ENCODE measurements at regions not wholly inside any gene's neighbourhood (a gene's known extent, or its start where the extent isn't known, plus 50 kb on each side); places are given as distances from the start of the nearest gene placed in this dataset.
A peak's percentile ranks its signal among the peaks of the same experiment; 100 is the strongest.

GRCh38 chr1:98459486-98459870, 202.0 kb upstream of the SNX7 start:
- Histone ChIP-seq H3K27me3 (replicated peaks in 1 of 2; ENCODE audit: control insufficient read depth in 2 of 2, insufficient read depth in 2 of 2, low read length in 1 of 2) (no peaks in the 10 kb centered on the region), H3K36me3 (ENCODE audit: control insufficient read depth in 2 of 2, insufficient read depth in 2 of 2, low read length in 1 of 2) (no peaks in the 10 kb centered on the region), H3K4me3 (no peak overlapping the region), H4K20me1 (ENCODE audit: control insufficient read depth, insufficient read depth) (no peaks in the 10 kb centered on the region; the same call in 1 of the 2 replicates), H3K9ac (ENCODE audit: control insufficient read depth, insufficient read depth, low read length) (no peak overlapping the region), H2AFZ (ENCODE audit: control insufficient read depth, low read depth, low read length) (no peak overlapping the region), H3K4me2 (ENCODE audit: control insufficient read depth, insufficient read depth) (no peak overlapping the region), H3K9me3 (replicated peaks; ENCODE audit: control insufficient read depth, insufficient read depth, low read length) (no peaks in the 10 kb centered on the region), H3K79me2 (ENCODE audit: control insufficient read depth, insufficient read depth, low read length) (no peaks in the 10 kb centered on the region), H3K27ac (ENCODE audit: control insufficient read depth, insufficient read depth) (no peak overlapping the region), H3K4me1 (ENCODE audit: control insufficient read depth, insufficient read depth, low read length) (no peaks in the 10 kb centered on the region)
- intact Hi-C loops (cut with micrococcal nuclease; ENCODE audit: unreplicated experiment) (no loop called here), in situ Hi-C loops (cut with MboI) (no loop called here)
- ChIA-PET RAD21 (ENCODE audit: unreplicated experiment) (interaction anchor here (1.3 kb wide), 1 partner anchor 9 kb away, joined by 4 read pairs; no protein-coding TSS in a partner anchor), SMC1A (ENCODE audit: uncharacterized antibody, unreplicated experiment) (no interaction called here), CTCF (interaction anchor here (1.8 kb wide), 1 partner anchor 9 kb away, joined by 12 read pairs; no protein-coding TSS in a partner anchor), POLR2A (no interaction called here)
- FAIRE-seq, result no peak
- ATAC-seq, result no peak
- no TSS peak for BruUV-seq (replicated peaks)
- WGBS (ENCODE audit: insufficient coverage, insufficient replicate concordance, low lambda C conversion rate, missing lambda C conversion rate), result 60% methylated on average over 2 of the region's 2 CpGs
- TF ChIP-seq EP300 (IDR thresholded peaks at IDR 0.05; ENCODE audit: borderline replicate concordance in 1 of 2, control insufficient read depth in 1 of 2, low read depth in 2 of 2, low read length in 2 of 2) (no peak), RB1 (IDR thresholded peaks at IDR 0.05; ENCODE audit: borderline replicate concordance) (no peak)
- DNase-seq (ENCODE audit: low read depth, low spot score), result no peak

GRCh38 chr1:98458511-98459485, 202.7 kb upstream of the SNX7 start:
- FAIRE-seq (no peak), DNase-seq (ENCODE audit: low read depth, low spot score) (no peak), ATAC-seq (no peak)
- H3K4me2 ChIP-seq (ENCODE audit: control insufficient read depth, insufficient read depth), result no peak overlapping the region
- no peak overlapping the region for H3K27ac ChIP-seq (ENCODE audit: control insufficient read depth, insufficient read depth)
- no peaks in the 10 kb centered on the region for H3K79me2 ChIP-seq (ENCODE audit: control insufficient read depth, insufficient read depth, low read length)
- ChIA-PET CTCF (interaction anchor here (1.8 kb wide), 1 partner anchor 9 kb away, joined by 12 read pairs; no protein-coding TSS in a partner anchor), POLR2A (no interaction called here), RAD21 (ENCODE audit: unreplicated experiment) (interaction anchor here (1.3 kb wide), 1 partner anchor 10 kb away, joined by 4 read pairs; no protein-coding TSS in a partner anchor), SMC1A (ENCODE audit: uncharacterized antibody, unreplicated experiment) (no interaction called here)
- no peaks in the 10 kb centered on the region for H3K9me3 ChIP-seq (replicated peaks; ENCODE audit: control insufficient read depth, insufficient read depth, low read length)
- H2AFZ ChIP-seq (ENCODE audit: control insufficient read depth, low read depth, low read length), result no peak overlapping the region
- WGBS (ENCODE audit: insufficient coverage, insufficient replicate concordance, low lambda C conversion rate, missing lambda C conversion rate), result 57% methylated on average over 8 of the region's 8 CpGs
- intact Hi-C loops (cut with micrococcal nuclease; ENCODE audit: unreplicated experiment), result no loop called here
- H4K20me1 ChIP-seq (ENCODE audit: control insufficient read depth, insufficient read depth), result no peaks in the 10 kb centered on the region; the same call in 1 of the 2 replicates
- in situ Hi-C loops (cut with MboI), result no loop called here
- no peaks in the 10 kb centered on the region for H3K4me1 ChIP-seq (ENCODE audit: control insufficient read depth, insufficient read depth, low read length)
- no peaks in the 10 kb centered on the region for H3K27me3 ChIP-seq (replicated peaks in 1 of 2; ENCODE audit: control insufficient read depth in 2 of 2, insufficient read depth in 2 of 2, low read length in 1 of 2)
- H3K9ac ChIP-seq (ENCODE audit: control insufficient read depth, insufficient read depth, low read length), result no peak overlapping the region
- H3K4me3 ChIP-seq, result no peak overlapping the region
- no TSS peak for BruUV-seq (replicated peaks)
- H3K36me3 ChIP-seq (ENCODE audit: control insufficient read depth in 2 of 2, insufficient read depth in 2 of 2, low read length in 1 of 2), result no peaks in the 10 kb centered on the region
- TF ChIP-seq PBX3 (IDR thresholded peaks at IDR 0.05; ENCODE audit: insufficient replicate concordance, low read depth, low read length) (peak; percentile 59), CREB1 (IDR thresholded peaks at IDR 0.05; ENCODE audit: low read depth) (no peak), RELA (IDR thresholded peaks at IDR 0.05; ENCODE audit: borderline replicate concordance, partially characterized antibody) (no peak), ZNF24 (IDR thresholded peaks at IDR 0.05) (peak; percentile 79), BACH1 (IDR thresholded peaks at IDR 0.05; ENCODE audit: borderline replicate concordance) (no peak), CTCF (IDR thresholded peaks at IDR 0.05 in 2 of 3, conservative IDR thresholded peaks at IDR 0.05 in 1 of 3; ENCODE audit: control insufficient read depth in 2 of 3, extremely low read depth in 1 of 3, insufficient read depth in 1 of 3, low read depth in 3 of 3, low read length in 3 of 3) (no peak), PML (IDR thresholded peaks at IDR 0.05; ENCODE audit: low read length) (no peak), USF1 (IDR thresholded peaks at IDR 0.05; ENCODE audit: borderline replicate concordance, extremely low read length, insufficient read depth, low read depth, low read length) (no peak)

All from GM12878 (cell line).